GM12872 (cell line): ENCODE measurements at regions not wholly inside any gene's neighbourhood (a gene's known extent, or its start where the extent isn't known, plus 50 kb on each side); places are given as distances from the start of the nearest gene placed in this dataset.

Experiments
- TF ChIP-seq, protein P1 (sequence below): IDR thresholded peaks from 3 replicates; pipeline ENCODE4 v1.5.1; 2011; ENCODE audit warnings: low read depth, mild to moderate bottlenecking, low read length, moderate library complexity; ENCODE audit not compliant: insufficient read depth

GRCh38 chr13:73599232-73600128 lies 534.7 kb downstream of the KLF12 start:
- TF ChIP-seq, protein P1, sequence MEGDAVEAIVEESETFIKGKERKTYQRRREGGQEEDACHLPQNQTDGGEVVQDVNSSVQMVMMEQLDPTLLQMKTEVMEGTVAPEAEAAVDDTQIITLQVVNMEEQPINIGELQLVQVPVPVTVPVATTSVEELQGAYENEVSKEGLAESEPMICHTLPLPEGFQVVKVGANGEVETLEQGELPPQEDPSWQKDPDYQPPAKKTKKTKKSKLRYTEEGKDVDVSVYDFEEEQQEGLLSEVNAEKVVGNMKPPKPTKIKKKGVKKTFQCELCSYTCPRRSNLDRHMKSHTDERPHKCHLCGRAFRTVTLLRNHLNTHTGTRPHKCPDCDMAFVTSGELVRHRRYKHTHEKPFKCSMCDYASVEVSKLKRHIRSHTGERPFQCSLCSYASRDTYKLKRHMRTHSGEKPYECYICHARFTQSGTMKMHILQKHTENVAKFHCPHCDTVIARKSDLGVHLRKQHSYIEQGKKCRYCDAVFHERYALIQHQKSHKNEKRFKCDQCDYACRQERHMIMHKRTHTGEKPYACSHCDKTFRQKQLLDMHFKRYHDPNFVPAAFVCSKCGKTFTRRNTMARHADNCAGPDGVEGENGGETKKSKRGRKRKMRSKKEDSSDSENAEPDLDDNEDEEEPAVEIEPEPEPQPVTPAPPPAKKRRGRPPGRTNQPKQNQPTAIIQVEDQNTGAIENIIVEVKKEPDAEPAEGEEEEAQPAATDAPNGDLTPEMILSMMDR, result no peak

- TF ChIP-seq, protein P1, result no peak
Measured at GRCh38 chr13:73598020-73598712, 536.0 kb downstream of the KLF12 start.

DNA sequence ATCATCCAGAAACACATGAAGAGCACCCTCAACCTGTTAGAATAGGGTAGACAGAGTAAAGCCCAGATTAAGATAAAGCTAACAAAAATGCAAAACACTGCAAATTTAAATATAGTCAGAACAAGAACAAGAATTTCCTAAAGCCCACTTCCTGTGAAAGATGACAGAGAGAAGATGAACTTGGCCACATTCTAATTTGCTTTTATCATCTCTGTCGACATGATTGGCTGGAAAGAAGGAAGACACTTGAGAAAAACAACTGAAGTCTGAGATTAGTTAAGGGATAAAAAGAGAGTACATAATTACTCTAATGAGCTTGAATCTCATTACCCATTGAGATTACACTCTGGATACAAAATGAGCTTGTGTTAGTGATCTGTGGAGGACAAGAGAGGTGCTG lies 537.6 kb downstream of the KLF5 start:
- TF ChIP-seq, protein P1, result no peak

- TF ChIP-seq, protein P1, result no peak
Measured at GRCh38 chr13:73593199-73593765, 534.5 kb downstream of the KLF5 start.

DNA sequence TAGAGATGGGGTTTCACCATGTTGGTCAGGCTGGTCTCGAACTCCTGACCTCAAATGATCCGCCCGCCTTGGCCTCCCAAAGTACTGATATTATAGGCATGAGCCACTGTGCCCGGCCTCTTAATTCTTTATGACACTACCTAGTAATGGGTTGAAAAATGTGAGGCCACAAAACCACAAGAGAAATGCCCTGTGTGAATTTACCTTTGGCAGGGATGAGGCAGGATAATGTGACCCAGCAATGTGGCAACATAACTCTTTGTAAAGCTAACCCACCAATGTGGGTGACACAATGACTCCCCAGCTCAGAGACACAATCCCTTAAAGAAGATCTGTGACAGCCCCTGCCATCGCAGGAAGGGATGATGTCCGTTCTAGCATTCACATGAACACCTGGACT lies 533.1 kb downstream of the KLF5 start:
- TF ChIP-seq, protein P1, result no peak

- TF ChIP-seq, protein P1, result no peak
Measured at GRCh38 chr13:73590795-73591194, 532.0 kb downstream of the KLF5 start.

- TF ChIP-seq, protein P1, result no peak
Measured at GRCh38 chr13:73585236-73585635, 526.4 kb downstream of the KLF5 start.
